Kidney (tissue), 13 donors: ENCODE measurements at regions not wholly inside any gene's neighbourhood (a gene's known extent, or its start where the extent isn't known, plus 50 kb on each side); places are given as distances from the start of the nearest gene placed in this dataset.
"Not testable (repeated sequence)": the region's sequence is repeated elsewhere in the genome, so short reads cannot be mapped to it uniquely, and the experiment has no call there.

ENCODE experiments used
- DNase-seq, 5 donors: peaks; one replicate each; pipeline ENCODE4 v3.0.0-alpha.2; 2013 to 2020
- FAIRE-seq: peaks from 2 replicates; lab custom pipeline; 2012; peaks lifted over from hg19 to GRCh38; lab: Jason Lieb, UNC
- H3K27ac ChIP-seq, 2 donors: one replicate each; pipeline ENCODE4 v1.7.0; 2013; ENCODE audit warnings: low read depth in 2 of 2, low read length in 2 of 2, inconsistent platforms in 1 of 2
- H3K27me3 ChIP-seq: one replicate; pipeline ENCODE4 v1.7.1; 2013; ENCODE audit warnings: low read length, inconsistent platforms; ENCODE audit not compliant: control insufficient read depth, insufficient read depth
- H3K36me3 ChIP-seq, 3 donors: one replicate each; pipeline versions ENCODE4 v1.7.0 to v1.7.1; 2013; ENCODE audit warnings: low read length in 3 of 3, control low read depth in 1 of 3, inconsistent platforms in 1 of 3; ENCODE audit not compliant: insufficient read depth in 3 of 3, control insufficient read depth in 2 of 3
- H3K4me1 ChIP-seq, 3 donors: one replicate each; pipeline versions ENCODE4 v1.7.0 to v1.7.1; 2013; ENCODE audit warnings: low read length in 3 of 3, inconsistent platforms in 1 of 3, low read depth in 1 of 3; ENCODE audit not compliant: control insufficient read depth in 2 of 3, insufficient read depth in 2 of 3
- H3K4me3 ChIP-seq, 3 donors: one replicate each; pipeline versions ENCODE4 v1.7.0 to v1.8.1; 2013; ENCODE audit warnings: low read length in 3 of 3, control low read depth in 1 of 3, inconsistent platforms in 1 of 3
- H3K9ac ChIP-seq, 3 donors: one replicate each; pipeline versions ENCODE4 v1.7.0 to v1.7.1; 2013; ENCODE audit warnings: low read length in 3 of 3, control low read depth in 1 of 3, inconsistent platforms in 1 of 3
- H3K9me3 ChIP-seq, 3 donors: one replicate each; pipeline versions ENCODE4 v1.7.0 to v1.7.1; 2013; ENCODE audit warnings: low read length in 3 of 3, control low read depth in 1 of 3, inconsistent platforms in 1 of 3; ENCODE audit not compliant: control insufficient read depth in 2 of 3, insufficient read depth in 1 of 3
- CTCF ChIP-seq: IDR thresholded peaks from 3 replicates; pipeline ENCODE4 v1.5.1; 2012; ENCODE audit warnings: mild to moderate bottlenecking, moderate library complexity, borderline replicate concordance; ENCODE audit not compliant: insufficient read depth; ENCODE audit errors: extremely low read depth
- intact Hi-C: fragments of 100-400 bp; cut with DNase I; formaldehyde crosslinking; loops from one replicate; pipeline ENCODE4 v1.11.1; 2022
- donor health status: control.
- donor health status: control.
- donor health status: control.
- donor health status: control.
- donor health status: control.
- donor health status: DM: yes; HTN: yes; CAD: no.
- donor health status: Normal renal cell carcinoma (clear cell type).

- no peaks in the 10 kb centered on the region for H3K4me1 ChIP-seq
- no peak overlapping the region for H3K9ac ChIP-seq
- DNase-seq = no peak
- no peak for FAIRE-seq
- no peaks in the 10 kb centered on the region for H3K9me3 ChIP-seq
- no peak overlapping the region for H3K27ac ChIP-seq
- H3K27me3 ChIP-seq = no peaks in the 10 kb centered on the region
- intact Hi-C loops = no loop called here
- H3K4me3 ChIP-seq = no peak overlapping the region
- no peak for TF ChIP-seq CTCF
- no peaks in the 10 kb centered on the region for H3K36me3 ChIP-seq
Measured at GRCh38 chr12:23245186-23245585, 620.2 kb downstream of the ETNK1 start.

DNA sequence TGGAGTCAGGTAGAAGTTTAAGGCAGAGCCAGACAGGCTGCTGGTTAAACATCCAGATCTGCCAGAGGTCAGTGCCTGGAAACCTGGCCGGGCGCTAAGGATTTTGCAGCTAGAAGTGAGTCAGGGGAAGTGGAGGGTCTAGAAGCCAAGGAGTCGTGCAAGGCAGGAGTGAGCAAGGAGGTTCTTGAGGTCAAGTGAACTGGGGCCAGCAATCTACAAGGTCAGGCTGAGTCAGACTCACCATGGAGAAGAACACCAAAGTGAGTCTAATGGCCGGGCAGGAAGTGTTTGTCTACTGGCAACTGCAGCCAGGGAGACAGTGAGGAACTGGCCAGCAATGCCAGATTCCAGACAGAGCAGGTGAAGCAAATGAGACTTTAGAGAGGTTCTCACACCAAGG, 628.2 kb downstream of the ETNK1 start:
- TF ChIP-seq CTCF = no peak
- Histone ChIP-seq H3K4me1 (no peaks in the 10 kb centered on the region), H3K27me3 (no peaks in the 10 kb centered on the region), H3K27ac (no peak overlapping the region), H3K9ac (no peak overlapping the region), H3K36me3 (no peaks in the 10 kb centered on the region), H3K9me3 (no peaks in the 10 kb centered on the region), H3K4me3 (no peak overlapping the region)
- DNase-seq (no peak), FAIRE-seq (no peak)
- intact Hi-C loops = no loop called here

DNA sequence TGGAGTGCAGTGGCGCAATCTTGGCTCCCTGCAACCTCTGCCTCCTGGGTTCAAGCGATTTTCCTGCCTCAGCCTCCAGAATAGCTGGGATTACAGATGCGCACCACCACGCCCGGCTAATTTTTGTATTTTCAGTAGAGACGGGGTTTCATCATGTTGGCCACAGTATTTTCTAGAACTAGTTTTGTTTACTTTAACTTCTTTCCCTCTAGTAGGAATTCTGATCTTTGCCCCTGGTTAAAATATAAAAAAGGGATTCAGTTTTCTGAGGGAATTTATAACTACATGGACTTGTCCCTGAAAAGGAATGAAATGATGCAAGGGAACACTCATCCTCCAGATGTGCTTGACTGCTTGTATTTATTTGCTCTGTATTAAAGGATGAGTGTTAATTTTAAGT, 628.9 kb downstream of the ETNK1 start:
- H3K9me3 ChIP-seq, H3K36me3 ChIP-seq, FAIRE-seq, H3K9ac ChIP-seq, H3K4me1 ChIP-seq, H3K27me3 ChIP-seq, H3K27ac ChIP-seq, DNase-seq, intact Hi-C loops, H3K4me3 ChIP-seq: not testable (repeated sequence)

DNA sequence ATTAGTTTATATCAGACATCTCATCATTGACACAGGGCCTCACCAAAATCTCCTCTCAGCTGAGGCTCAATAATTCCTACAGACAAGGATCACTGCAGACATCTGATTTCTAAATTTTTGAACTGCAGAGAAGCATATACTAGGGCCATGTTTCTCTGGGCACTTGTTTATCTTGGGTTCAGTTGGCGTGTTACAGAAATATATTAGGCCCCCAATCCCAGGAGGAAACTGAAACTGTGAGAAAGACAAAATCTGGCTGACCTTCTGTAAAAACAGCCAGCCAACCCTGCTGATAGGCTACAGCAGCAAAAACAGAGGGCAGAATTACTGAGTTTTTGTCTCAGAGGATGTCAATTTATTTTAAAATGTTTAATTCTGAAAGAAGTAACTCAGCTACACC, 634.6 kb downstream of the ETNK1 start:
- no peak for DNase-seq
- no peaks in the 10 kb centered on the region for H3K27me3 ChIP-seq
- H3K9me3 ChIP-seq = no peaks in the 10 kb centered on the region
- no peak overlapping the region for H3K27ac ChIP-seq
- intact Hi-C loops = no loop called here
- no peaks in the 10 kb centered on the region for H3K36me3 ChIP-seq
- H3K4me1 ChIP-seq = no peaks in the 10 kb centered on the region
- H3K4me3 ChIP-seq = no peak overlapping the region
- H3K9ac ChIP-seq = no peak overlapping the region
- TF ChIP-seq CTCF = no peak
- no peak for FAIRE-seq
